ENCODE measurements at regions not wholly inside any gene's neighbourhood (a gene's known extent, or its start where the extent isn't known, plus 50 kb on each side); places are given as distances from the start of the nearest gene placed in this dataset.
A peak's percentile ranks its signal among the peaks of the same experiment; 100 is the strongest.
"Not testable (repeated sequence)": the region's sequence is repeated elsewhere in the genome, so short reads cannot be mapped to it uniquely, and the experiment has no call there.

DNA sequence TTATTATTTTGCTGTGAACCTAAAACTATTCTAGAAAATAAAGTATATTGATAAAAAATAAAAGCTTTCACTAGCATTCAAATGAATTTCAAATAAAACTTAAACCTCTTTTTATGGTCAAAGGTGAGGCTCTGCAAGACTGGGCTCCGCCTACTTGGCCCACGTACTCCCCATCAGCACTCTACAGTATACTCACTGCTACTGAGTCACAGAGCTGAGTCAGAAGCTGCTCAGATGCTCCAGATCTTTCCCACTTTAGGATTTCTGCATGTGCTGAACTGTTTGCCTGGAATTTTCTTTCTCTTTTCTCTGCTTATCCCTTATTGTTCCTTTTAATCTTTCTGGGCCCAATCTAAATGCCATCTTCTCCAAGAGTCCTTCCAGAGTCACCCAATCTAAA is 331.9 kb upstream of the CCNG1 start:
- H3K4me3 ChIP-seq (ENCODE audit: low read depth in 1 of 2, low read length in 2 of 2), result no peak overlapping the region
- no peaks in the 10 kb centered on the region for H3K79me2 ChIP-seq (ENCODE audit: insufficient read depth, low read length)
- H3K27ac ChIP-seq (ENCODE audit: low read length), result no peak overlapping the region
- no peak for TF ChIP-seq EZH2 (IDR thresholded peaks at IDR 0.05; ENCODE audit: borderline replicate concordance, low read depth, low read length, severe bottlenecking)
- TF ChIP-seq, protein P1, sequence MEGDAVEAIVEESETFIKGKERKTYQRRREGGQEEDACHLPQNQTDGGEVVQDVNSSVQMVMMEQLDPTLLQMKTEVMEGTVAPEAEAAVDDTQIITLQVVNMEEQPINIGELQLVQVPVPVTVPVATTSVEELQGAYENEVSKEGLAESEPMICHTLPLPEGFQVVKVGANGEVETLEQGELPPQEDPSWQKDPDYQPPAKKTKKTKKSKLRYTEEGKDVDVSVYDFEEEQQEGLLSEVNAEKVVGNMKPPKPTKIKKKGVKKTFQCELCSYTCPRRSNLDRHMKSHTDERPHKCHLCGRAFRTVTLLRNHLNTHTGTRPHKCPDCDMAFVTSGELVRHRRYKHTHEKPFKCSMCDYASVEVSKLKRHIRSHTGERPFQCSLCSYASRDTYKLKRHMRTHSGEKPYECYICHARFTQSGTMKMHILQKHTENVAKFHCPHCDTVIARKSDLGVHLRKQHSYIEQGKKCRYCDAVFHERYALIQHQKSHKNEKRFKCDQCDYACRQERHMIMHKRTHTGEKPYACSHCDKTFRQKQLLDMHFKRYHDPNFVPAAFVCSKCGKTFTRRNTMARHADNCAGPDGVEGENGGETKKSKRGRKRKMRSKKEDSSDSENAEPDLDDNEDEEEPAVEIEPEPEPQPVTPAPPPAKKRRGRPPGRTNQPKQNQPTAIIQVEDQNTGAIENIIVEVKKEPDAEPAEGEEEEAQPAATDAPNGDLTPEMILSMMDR (IDR thresholded peaks at IDR 0.05; ENCODE audit: borderline replicate concordance, extremely low read depth, low read length, poor library complexity, severe bottlenecking), result no peak
- no peak overlapping the region for H3K4me2 ChIP-seq (ENCODE audit: insufficient read depth, low read length)
- no peak overlapping the region for H2AFZ ChIP-seq (ENCODE audit: low read depth, low read length)
- H3K27me3 ChIP-seq (ENCODE audit: insufficient read depth, low read length, poor library complexity), result no peaks in the 10 kb centered on the region
- H3K4me1 ChIP-seq (ENCODE audit: insufficient read depth, low read length), result peaks cover 7% of the 10 kb centered on the region; the same call in 1 of the 2 replicates
- ATAC-seq (ENCODE audit: insufficient read depth, low read depth) (no peak), DNase-seq (no peak)
- no peaks in the 10 kb centered on the region for H3K9me3 ChIP-seq (ENCODE audit: insufficient read depth, low read length, severe bottlenecking)
- no peaks in the 10 kb centered on the region for H4K20me1 ChIP-seq (ENCODE audit: insufficient read depth, low read length)
- H3K9ac ChIP-seq (ENCODE audit: low read depth, low read length), result no peak overlapping the region
- no peaks in the 10 kb centered on the region for H3K36me3 ChIP-seq (ENCODE audit: insufficient read depth, low read length)

DNA sequence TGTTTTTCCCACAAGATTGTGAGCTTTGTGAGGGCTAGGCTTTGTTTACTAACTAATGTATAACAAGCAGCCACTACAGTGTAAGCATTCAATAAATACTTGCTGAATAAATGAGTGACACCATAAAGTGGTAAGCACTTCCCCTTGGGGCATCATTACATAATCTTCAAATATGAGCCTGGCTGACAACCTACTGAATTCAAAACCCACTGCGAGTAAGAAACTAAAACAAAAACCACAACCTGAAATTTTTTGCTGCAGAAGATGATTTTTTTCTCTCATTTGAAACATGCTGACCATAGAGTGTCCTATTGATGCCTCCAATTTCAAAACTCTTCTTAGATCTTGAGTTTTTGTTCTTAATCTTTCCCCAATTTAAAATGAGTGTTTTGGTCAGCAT is 331.3 kb upstream of the CCNG1 start:
- TF ChIP-seq, protein P1 (IDR thresholded peaks at IDR 0.05; ENCODE audit: borderline replicate concordance, extremely low read depth, low read length, poor library complexity, severe bottlenecking), result no peak
- no peak for TF ChIP-seq EZH2 (IDR thresholded peaks at IDR 0.05; ENCODE audit: borderline replicate concordance, low read depth, low read length, severe bottlenecking)
- Histone ChIP-seq H3K36me3 (ENCODE audit: insufficient read depth, low read length) (no peaks in the 10 kb centered on the region), H3K79me2 (ENCODE audit: insufficient read depth, low read length) (no peaks in the 10 kb centered on the region), H3K9me3 (ENCODE audit: insufficient read depth, low read length, severe bottlenecking) (no peaks in the 10 kb centered on the region), H2AFZ (ENCODE audit: low read depth, low read length) (no peak overlapping the region), H3K4me2 (ENCODE audit: insufficient read depth, low read length) (no peak overlapping the region), H3K4me3 (ENCODE audit: low read depth in 1 of 2, low read length in 2 of 2) (no peak overlapping the region), H3K27me3 (ENCODE audit: insufficient read depth, low read length, poor library complexity) (no peaks in the 10 kb centered on the region), H3K27ac (ENCODE audit: low read length) (no peak overlapping the region), H3K4me1 (ENCODE audit: insufficient read depth, low read length) (peaks cover 7% of the 10 kb centered on the region; the same call in 1 of the 2 replicates), H3K9ac (ENCODE audit: low read depth, low read length) (no peak overlapping the region), H4K20me1 (ENCODE audit: insufficient read depth, low read length) (no peaks in the 10 kb centered on the region)
- peak; percentile 47; the same call in 1 of the 3 replicates for ATAC-seq (ENCODE audit: insufficient read depth, low read depth)
- DNase-seq, result no peak

DNA sequence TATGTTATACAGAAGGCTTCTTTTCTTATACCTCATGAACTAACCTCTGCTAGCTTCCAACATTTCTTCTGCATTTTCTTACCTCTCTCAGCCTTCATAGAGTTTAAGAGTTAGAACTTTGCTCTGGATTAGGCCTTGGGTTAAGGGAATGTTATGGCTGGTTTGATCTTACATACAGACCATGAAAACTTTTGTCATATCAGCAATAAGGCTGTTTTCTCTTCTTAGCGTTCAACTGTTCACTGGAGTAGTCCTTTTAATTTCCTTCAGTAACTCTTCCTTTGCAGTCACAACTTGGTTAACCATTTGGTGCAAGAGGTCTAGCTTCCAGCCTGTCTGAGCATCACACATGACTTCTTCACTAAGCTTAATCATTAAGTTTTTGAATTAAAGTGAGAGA is 329.0 kb upstream of the CCNG1 start:
- no peak for DNase-seq
- no peaks in the 10 kb centered on the region for H3K79me2 ChIP-seq (ENCODE audit: insufficient read depth, low read length)
- no peaks in the 10 kb centered on the region for H3K27me3 ChIP-seq (ENCODE audit: insufficient read depth, low read length, poor library complexity)
- no peaks in the 10 kb centered on the region for H3K9me3 ChIP-seq (ENCODE audit: insufficient read depth, low read length, severe bottlenecking)
- ATAC-seq (ENCODE audit: insufficient read depth, low read depth), result no peak
- peaks cover 7% of the 10 kb centered on the region; the same call in 1 of the 2 replicates for H3K4me1 ChIP-seq (ENCODE audit: insufficient read depth, low read length)
- no peaks in the 10 kb centered on the region for H3K36me3 ChIP-seq (ENCODE audit: insufficient read depth, low read length)
- no peak overlapping the region for H3K9ac ChIP-seq (ENCODE audit: low read depth, low read length)
- no peak overlapping the region for H3K4me3 ChIP-seq (ENCODE audit: low read depth in 1 of 2, low read length in 2 of 2)
- no peak overlapping the region for H3K4me2 ChIP-seq (ENCODE audit: insufficient read depth, low read length)
- H3K27ac ChIP-seq (ENCODE audit: low read length), result no peak overlapping the region
- no peak for TF ChIP-seq EZH2 (IDR thresholded peaks at IDR 0.05; ENCODE audit: borderline replicate concordance, low read depth, low read length, severe bottlenecking)
- TF ChIP-seq, protein P1 (IDR thresholded peaks at IDR 0.05; ENCODE audit: borderline replicate concordance, extremely low read depth, low read length, poor library complexity, severe bottlenecking), result no peak
- no peak overlapping the region for H2AFZ ChIP-seq (ENCODE audit: low read depth, low read length)
- H4K20me1 ChIP-seq (ENCODE audit: insufficient read depth, low read length), result no peaks in the 10 kb centered on the region

DNA sequence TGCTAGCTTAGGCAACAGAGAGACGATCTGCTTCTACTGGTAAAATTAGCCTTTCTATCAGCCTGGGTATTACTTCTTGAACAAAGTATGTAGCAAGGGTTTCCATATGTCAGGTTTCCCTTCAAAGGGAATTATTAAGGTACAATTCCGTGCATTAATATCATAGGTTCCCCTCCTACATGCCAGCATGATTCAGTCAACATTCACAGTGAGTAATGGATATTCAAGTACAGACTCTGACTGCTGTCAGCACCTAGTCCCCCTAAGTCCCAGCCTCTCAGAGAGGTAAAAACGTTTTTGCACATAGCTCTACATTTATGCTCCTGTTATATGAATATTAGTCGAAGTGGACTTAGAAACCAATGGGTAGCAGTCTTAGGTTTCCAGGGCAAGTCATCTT is 322.4 kb upstream of the CCNG1 start:
- no peak overlapping the region for H3K4me3 ChIP-seq (ENCODE audit: low read depth in 1 of 2, low read length in 2 of 2)

DNA sequence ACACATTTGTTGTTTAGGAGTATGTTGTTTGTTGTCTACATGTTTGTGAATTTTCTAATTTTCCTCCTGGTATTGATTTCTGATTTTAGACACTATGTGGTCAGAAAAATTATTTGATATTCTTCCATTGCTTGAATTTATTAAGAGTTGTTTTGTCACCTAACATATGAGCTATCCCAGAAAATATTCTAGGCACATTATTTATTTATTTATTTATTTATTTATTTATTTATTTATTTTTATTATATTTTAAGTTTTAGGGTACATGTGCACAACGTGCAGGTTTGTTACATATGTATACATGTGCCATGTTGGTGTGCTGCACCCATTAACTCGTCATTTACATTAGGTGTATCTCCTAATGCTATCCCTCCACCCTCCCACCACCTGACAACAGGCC is 320.8 kb upstream of the CCNG1 start:
- not testable (repeated sequence) for DNase-seq; H2AFZ ChIP-seq (ENCODE audit: low read depth, low read length); H3K36me3 ChIP-seq (ENCODE audit: insufficient read depth, low read length); H3K9ac ChIP-seq (ENCODE audit: low read depth, low read length); H3K4me3 ChIP-seq (ENCODE audit: low read depth in 1 of 2, low read length in 2 of 2); H3K27ac ChIP-seq (ENCODE audit: low read length); ATAC-seq (ENCODE audit: insufficient read depth, low read depth); H3K79me2 ChIP-seq (ENCODE audit: insufficient read depth, low read length); H3K4me1 ChIP-seq (ENCODE audit: insufficient read depth, low read length); H3K9me3 ChIP-seq (ENCODE audit: insufficient read depth, low read length, severe bottlenecking); H4K20me1 ChIP-seq (ENCODE audit: insufficient read depth, low read length); H3K4me2 ChIP-seq (ENCODE audit: insufficient read depth, low read length); H3K27me3 ChIP-seq (ENCODE audit: insufficient read depth, low read length, poor library complexity)

More for the DNA sequence above, 322.4 kb upstream of the CCNG1 start:
- ATAC-seq (ENCODE audit: insufficient read depth, low read depth) (no peak), DNase-seq (no peak)
- Histone ChIP-seq H3K27ac (ENCODE audit: low read length) (no peak overlapping the region), H3K4me1 (ENCODE audit: insufficient read depth, low read length) (no peaks in the 10 kb centered on the region), H3K36me3 (ENCODE audit: insufficient read depth, low read length) (no peaks in the 10 kb centered on the region), H3K27me3 (ENCODE audit: insufficient read depth, low read length, poor library complexity) (no peaks in the 10 kb centered on the region), H4K20me1 (ENCODE audit: insufficient read depth, low read length) (no peaks in the 10 kb centered on the region), H3K4me2 (ENCODE audit: insufficient read depth, low read length) (no peak overlapping the region), H3K9ac (ENCODE audit: low read depth, low read length) (no peak overlapping the region), H3K9me3 (ENCODE audit: insufficient read depth, low read length, severe bottlenecking) (no peaks in the 10 kb centered on the region), H3K79me2 (ENCODE audit: insufficient read depth, low read length) (no peaks in the 10 kb centered on the region), H2AFZ (ENCODE audit: low read depth, low read length) (no peak overlapping the region)
- TF ChIP-seq EZH2 (IDR thresholded peaks at IDR 0.05; ENCODE audit: borderline replicate concordance, low read depth, low read length, severe bottlenecking), result no peak
- TF ChIP-seq, protein P1 (IDR thresholded peaks at IDR 0.05; ENCODE audit: borderline replicate concordance, extremely low read depth, low read length, poor library complexity, severe bottlenecking), result no peak

Data from DND-41 (cell line).